ENCODE measurements at regions not wholly inside any gene's neighbourhood (a gene's known extent, or its start where the extent isn't known, plus 50 kb on each side); places are given as distances from the start of the nearest gene placed in this dataset.

DNA sequence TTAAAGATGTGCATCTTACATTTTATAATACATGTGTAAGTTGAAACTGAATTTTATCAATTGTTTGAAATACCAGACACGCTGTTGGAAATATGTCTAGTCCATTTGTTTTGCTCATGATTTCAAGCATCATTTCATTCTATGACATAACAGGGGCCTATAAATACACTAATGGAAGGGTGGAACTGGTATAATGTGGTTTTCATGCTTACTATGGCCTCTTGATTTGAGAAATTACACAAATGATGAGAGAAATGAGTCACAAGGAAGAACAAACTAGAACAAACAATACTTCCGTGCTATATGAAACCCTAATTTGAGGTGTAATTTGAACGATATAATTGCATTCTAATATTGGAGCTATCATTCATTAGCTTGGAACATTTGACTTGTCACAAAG is 663.4 kb downstream of the SLC16A7 start:
- DNase-seq (ENCODE audit: low read depth, low spot score) (no peak), ATAC-seq (no peak)
- no peak for TF ChIP-seq EGR1 (IDR thresholded peaks at IDR 0.05; ENCODE audit: low read depth)
- ChIA-PET RAD21 (ENCODE audit: low non-redundant PET in 1 of 2, low total read pairs in 2 of 2, uncharacterized antibody in 2 of 2, unreplicated experiment in 2 of 2) (no interaction called here), POLR2A (no interaction called here), CTCF (no interaction called here)
- Histone ChIP-seq H3K4me3 (replicated peaks in 1 of 2; ENCODE audit: low read depth in 1 of 2, low read length in 2 of 2) (no peak overlapping the region), H3K4me2 (ENCODE audit: low read length) (no peak overlapping the region), H3K9me3 (ENCODE audit: control insufficient read depth in 1 of 2, insufficient read depth in 1 of 2, low read depth in 1 of 2, low read length in 2 of 2) (no peaks in the 10 kb centered on the region), H3K27me3 (ENCODE audit: insufficient read depth, low read length) (no peaks in the 10 kb centered on the region), H3K27ac (ENCODE audit: low read depth, low read length) (no peak overlapping the region), H3K36me3 (ENCODE audit: control insufficient read depth in 1 of 2, insufficient read depth in 2 of 2, low read length in 2 of 2) (no peaks in the 10 kb centered on the region), H2AFZ (ENCODE audit: low read depth, low read length, poor library complexity, severe bottlenecking) (no peak overlapping the region), H4K20me1 (ENCODE audit: insufficient read depth) (no peaks in the 10 kb centered on the region), H3K9ac (ENCODE audit: low read length) (no peak overlapping the region), H3K4me1 (ENCODE audit: control insufficient read depth in 1 of 2, insufficient read depth in 2 of 2, low read length in 2 of 2) (0 out of 4 replicates have a peak, but pooled peaks cover 0 to 6% of the 10 kb centered on the region in 2 experiments), H3K79me2 (ENCODE audit: insufficient read depth, low read length) (no peaks in the 10 kb centered on the region), H3K9me2 (ENCODE audit: insufficient read depth) (no peaks in the 10 kb centered on the region)
- intact Hi-C loops (cut with micrococcal nuclease) = loop anchor here (5.0 kb wide), 1 partner anchor 233 kb away; no protein-coding TSS in a partner anchor
- BruUV-seq (replicated peaks) = no TSS peak

DNA sequence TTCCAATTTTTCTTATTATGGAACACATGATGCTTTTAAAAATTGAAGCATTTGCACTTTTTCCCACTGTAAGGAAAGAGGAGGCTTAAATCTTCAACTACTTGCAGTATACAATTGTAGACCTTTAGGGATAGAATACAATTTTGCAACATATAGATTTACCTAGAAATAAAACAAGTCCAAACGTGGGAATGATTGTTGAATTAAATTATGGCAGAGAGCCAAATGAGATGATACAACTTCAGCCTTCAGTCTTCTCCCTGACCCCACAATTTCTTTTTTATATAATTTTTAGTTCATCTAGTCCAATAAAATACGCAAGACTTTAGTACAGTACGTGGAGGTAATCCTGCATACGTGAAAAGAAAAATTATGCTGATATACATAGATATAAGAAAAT is 666.5 kb downstream of the SLC16A7 start:
- Histone ChIP-seq H3K36me3 (ENCODE audit: control insufficient read depth in 1 of 2, insufficient read depth in 2 of 2, low read length in 2 of 2) (no peaks in the 10 kb centered on the region), H4K20me1 (ENCODE audit: insufficient read depth) (no peaks in the 10 kb centered on the region), H3K27ac (ENCODE audit: low read depth, low read length) (no peak overlapping the region), H2AFZ (ENCODE audit: low read depth, low read length, poor library complexity, severe bottlenecking) (no peak overlapping the region), H3K4me2 (ENCODE audit: low read length) (no peak overlapping the region), H3K27me3 (ENCODE audit: insufficient read depth, low read length) (no peaks in the 10 kb centered on the region), H3K4me1 (ENCODE audit: control insufficient read depth in 1 of 2, insufficient read depth in 2 of 2, low read length in 2 of 2) (peaks cover 0 to 4% of the 10 kb centered on the region in 2 experiments; a peak in 2 of 4 replicates), H3K9me2 (ENCODE audit: insufficient read depth) (no peaks in the 10 kb centered on the region), H3K9me3 (ENCODE audit: control insufficient read depth in 1 of 2, insufficient read depth in 1 of 2, low read depth in 1 of 2, low read length in 2 of 2) (no peaks in the 10 kb centered on the region), H3K9ac (ENCODE audit: low read length) (no peak overlapping the region), H3K79me2 (ENCODE audit: insufficient read depth, low read length) (no peaks in the 10 kb centered on the region), H3K4me3 (replicated peaks in 1 of 2; ENCODE audit: low read depth in 1 of 2, low read length in 2 of 2) (no peak overlapping the region)
- BruUV-seq (replicated peaks) = no TSS peak
- no peak for DNase-seq (ENCODE audit: low read depth, low spot score)
- intact Hi-C loops (cut with micrococcal nuclease) = no loop called here
- ChIA-PET POLR2A (no interaction called here), RAD21 (ENCODE audit: low non-redundant PET in 1 of 2, low total read pairs in 2 of 2, uncharacterized antibody in 2 of 2, unreplicated experiment in 2 of 2) (no interaction called here), CTCF (no interaction called here)
- no peak for ATAC-seq
- TF ChIP-seq ZNF274 (IDR thresholded peaks at IDR 0.05; ENCODE audit: low read depth, low read length) = no peak
- TF ChIP-seq JUND (IDR thresholded peaks at IDR 0.05) = no peak
- no peak for TF ChIP-seq ELF1 (IDR thresholded peaks at IDR 0.05; ENCODE audit: borderline replicate concordance, low read depth)
- TF ChIP-seq ZFX (IDR thresholded peaks at IDR 0.05) = no peak
